ENCODE measurements at regions not wholly inside any gene's neighbourhood (a gene's known extent, or its start where the extent isn't known, plus 50 kb on each side); places are given as distances from the start of the nearest gene placed in this dataset.

DNA sequence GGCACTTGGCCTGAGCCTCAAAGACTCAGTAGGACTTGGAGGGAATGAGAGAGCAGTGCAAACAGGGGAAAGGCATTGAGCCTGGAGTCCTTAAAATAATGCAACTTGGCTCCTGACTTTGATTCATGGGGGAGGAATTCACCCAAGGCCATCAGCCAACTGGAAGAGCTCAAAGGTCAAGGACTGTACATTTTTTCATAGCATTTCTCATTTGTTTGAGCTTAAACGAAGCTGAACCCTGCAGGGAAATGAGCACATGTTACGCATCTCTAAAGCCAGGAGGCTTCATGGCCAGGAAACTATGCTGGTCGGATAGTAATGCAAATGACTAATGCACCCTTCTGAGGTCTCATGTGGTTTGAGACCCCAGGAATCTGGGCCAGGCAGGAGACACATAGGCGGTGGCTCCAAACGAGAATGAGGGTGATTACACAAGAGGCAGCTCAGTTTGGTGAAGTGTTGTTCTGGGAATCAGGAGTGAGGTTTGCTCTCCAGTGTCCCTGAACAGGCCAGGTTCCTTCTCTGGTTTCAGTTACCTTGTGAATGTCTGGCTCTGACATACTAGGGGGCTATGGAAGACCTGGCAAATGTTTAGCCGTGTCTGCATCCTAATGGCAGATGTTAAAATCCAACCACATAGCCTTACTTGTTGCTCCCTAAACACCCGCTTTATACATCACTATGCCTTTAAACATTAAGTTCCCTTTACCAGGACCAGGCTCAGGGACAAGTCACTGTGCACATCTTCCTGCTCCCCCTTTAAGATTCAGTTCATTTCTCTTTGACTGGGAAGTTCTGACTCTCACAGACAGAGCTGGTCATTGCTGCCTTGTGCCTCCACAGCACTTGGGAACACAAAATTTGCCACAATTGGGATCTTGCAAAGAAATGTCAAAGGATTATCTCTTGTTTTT lies 503.9 kb upstream of the USP24 start:
- no peak overlapping the region for H3K4me3 ChIP-seq (ENCODE audit: low read depth, poor library complexity, severe bottlenecking)
- WGBS, 2 donors: 52 to 58% methylated on average over 7 of the region's 7 CpGs
- DNase-seq (ENCODE audit: low spot score in 2 of 2): peak; percentile 84 to 93
- no peak for TF ChIP-seq CTCF (IDR thresholded peaks at IDR 0.05)
- no peak for TF ChIP-seq POLR2A (IDR thresholded peaks at IDR 0.05)
- intact Hi-C loops (cut with DNase I; ENCODE audit: low total_unique reads): no loop called here

GRCh38 chr1:55717111-55717510 lies 501.9 kb upstream of the USP24 start:
- no peak for DNase-seq (ENCODE audit: low spot score in 2 of 2)
- no peak overlapping the region for H3K4me3 ChIP-seq (ENCODE audit: low read depth, poor library complexity, severe bottlenecking)
- intact Hi-C loops (cut with DNase I; ENCODE audit: low total_unique reads): no loop called here
- TF ChIP-seq POLR2A (IDR thresholded peaks at IDR 0.05) (no peak), CTCF (IDR thresholded peaks at IDR 0.05) (no peak)
- 86 to 91% methylated on average over 3 of the region's 3 CpGs for WGBS, 2 donors

DNA sequence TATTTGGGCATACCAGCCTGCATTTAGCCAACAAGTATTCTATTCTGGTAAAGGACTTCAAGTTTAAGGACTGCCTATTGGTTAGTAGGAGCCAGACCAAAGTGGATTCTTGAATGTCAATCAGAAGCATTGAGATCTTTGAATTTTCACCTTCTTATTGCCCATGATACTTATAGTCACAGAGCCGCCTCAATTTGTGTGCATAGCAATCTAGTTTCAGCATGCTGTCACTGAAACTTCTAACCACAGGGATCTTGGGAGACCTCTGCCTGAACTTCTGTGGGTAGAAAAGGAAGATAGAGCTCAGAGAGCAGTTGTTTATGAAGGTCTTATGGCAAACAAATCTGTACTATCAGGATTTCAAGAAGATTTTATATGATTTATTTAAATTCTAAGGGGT lies 501.4 kb upstream of the USP24 start:
- intact Hi-C loops (cut with DNase I; ENCODE audit: low total_unique reads): no loop called here
- 79 to 86% methylated on average over 1 of the region's 1 CpG for WGBS, 2 donors
- TF ChIP-seq POLR2A (IDR thresholded peaks at IDR 0.05) (no peak), CTCF (IDR thresholded peaks at IDR 0.05) (no peak)

DNA sequence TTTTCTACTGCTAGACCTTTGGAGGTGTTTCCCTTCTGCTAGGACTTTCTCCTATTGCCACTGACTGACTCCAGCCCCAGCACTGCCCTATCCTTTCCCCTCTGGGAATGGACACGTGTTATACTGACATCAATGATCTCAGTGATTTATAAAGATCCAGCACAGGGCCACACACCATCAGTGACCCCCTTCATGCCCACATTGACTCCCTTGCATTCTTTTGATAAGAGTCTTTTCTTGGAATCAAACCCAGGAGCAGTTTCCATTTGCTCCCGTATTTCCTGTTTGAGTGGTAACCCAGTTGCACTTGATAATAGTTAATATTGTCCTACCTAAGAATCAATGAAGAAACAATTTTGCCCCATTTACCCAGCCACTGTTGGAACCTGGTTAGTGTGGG lies 501.0 kb upstream of the USP24 start:
- no peak overlapping the region for H3K4me3 ChIP-seq (ENCODE audit: low read depth, poor library complexity, severe bottlenecking)
- 70 to 72% methylated on average over 2 of the region's 2 CpGs for WGBS, 2 donors
- intact Hi-C loops (cut with DNase I; ENCODE audit: low total_unique reads): no loop called here
- no peak for DNase-seq (ENCODE audit: low spot score in 2 of 2)
- no peak for TF ChIP-seq CTCF (IDR thresholded peaks at IDR 0.05)
- TF ChIP-seq POLR2A (IDR thresholded peaks at IDR 0.05): no peak

More for the DNA sequence above, 501.4 kb upstream of the USP24 start:
- no peak for DNase-seq (ENCODE audit: low spot score in 2 of 2)
- no peak overlapping the region for H3K4me3 ChIP-seq (ENCODE audit: low read depth, poor library complexity, severe bottlenecking)

DNA sequence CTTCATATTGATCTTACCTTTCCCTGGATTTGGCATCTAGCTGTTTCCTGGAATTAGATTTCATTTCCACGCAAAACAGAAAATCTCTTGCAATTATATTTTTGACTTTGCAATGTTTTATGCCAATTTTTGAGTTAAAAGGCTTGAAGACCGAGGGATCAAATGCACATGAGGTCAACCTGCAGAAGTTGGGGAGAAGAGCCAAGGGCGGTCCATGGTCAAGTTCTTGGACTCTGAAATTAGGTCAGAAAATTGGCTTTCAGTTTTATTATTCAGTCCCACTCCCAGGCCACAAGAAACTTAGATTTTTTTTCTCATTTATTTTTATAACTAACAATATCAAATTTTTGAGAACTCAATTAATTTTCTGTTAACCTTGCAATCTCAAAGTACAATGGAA lies 499.1 kb upstream of the USP24 start:
- DNase-seq (ENCODE audit: low spot score in 2 of 2): no peak
- intact Hi-C loops (cut with DNase I; ENCODE audit: low total_unique reads): no loop called here
- TF ChIP-seq POLR2A (IDR thresholded peaks at IDR 0.05) (no peak), CTCF (IDR thresholded peaks at IDR 0.05) (no peak)
- H3K4me3 ChIP-seq (ENCODE audit: low read depth, poor library complexity, severe bottlenecking): no peak overlapping the region
- WGBS, 2 donors: 68 to 69% methylated on average over 3 of the region's 3 CpGs

Data from lower leg skin (tissue), 4 donors.